CD4-positive, alpha-beta T cell treated with Interleukin-10 for 1 hour (primary cell): ENCODE measurements at regions not wholly inside any gene's neighbourhood (a gene's known extent, or its start where the extent isn't known, plus 50 kb on each side); places are given as distances from the start of the nearest gene placed in this dataset.

Source experiments
- DNase-seq: peaks from one replicate; pipeline ENCODE4 v3.0.0-alpha.2; 2020

DNA sequence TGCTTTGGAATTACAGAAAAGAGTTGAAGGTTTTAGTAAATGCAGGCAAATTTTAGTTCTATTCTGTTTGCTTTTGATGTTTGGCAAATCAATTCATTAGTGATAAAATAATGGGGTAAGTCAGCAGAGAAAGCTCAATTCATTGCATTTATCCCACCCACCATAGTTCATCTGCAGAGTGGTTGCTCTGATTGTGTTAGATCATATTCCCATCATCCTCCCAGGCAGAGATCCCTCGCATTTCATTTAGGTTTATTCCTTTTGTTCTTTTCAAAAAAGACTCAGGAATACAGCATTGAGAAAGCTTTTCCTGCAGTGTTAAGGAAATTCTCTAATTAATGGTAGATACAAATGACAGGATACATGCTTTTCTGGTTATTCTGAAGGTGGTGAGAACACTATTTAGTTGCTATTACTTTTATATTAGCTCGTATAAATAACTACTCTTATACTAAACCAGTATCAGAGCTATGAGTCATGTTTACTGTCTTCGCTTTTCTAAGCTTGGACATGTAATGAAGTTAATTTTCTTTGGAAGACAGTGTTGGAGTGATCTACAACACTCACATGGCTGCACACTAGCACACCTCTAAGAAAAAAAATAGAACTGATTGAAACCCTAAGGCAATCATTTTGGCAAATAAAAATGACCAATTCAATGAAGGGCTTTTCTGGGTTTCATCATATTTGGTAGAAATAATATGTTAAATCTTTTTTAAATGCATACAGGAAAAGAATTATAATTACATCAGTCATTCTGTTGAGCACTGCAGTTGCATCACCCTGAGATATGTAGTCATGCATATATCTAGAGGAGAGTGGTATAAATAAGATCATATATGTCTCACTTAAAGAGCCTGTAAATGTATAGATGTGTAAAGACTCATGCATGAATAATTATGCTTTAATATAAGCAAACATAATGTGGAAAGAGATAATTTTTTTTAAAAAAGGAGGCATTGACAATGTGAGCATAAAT is 351.6 kb downstream of the PCDH7 start:
- DNase-seq: no peak

DNA sequence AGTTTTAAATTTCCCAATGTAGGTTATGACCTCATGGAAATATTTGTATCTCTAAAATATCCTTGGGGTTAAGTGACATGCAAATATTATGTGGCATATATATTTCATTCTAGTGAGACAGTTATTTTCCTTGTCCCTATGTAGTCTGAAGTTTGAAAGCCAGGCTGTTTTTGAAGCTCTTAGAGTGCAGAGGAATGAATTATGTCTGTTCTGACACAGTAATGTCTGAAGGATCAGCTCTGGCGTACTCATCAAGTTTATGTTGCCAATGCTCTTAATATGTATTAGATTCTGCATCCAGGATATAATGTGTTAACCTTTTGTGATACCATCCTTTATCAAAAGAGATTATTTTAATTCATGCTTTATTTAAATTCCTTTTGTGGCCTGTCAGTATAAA is 355.8 kb downstream of the PCDH7 start:
- DNase-seq: no peak

DNA sequence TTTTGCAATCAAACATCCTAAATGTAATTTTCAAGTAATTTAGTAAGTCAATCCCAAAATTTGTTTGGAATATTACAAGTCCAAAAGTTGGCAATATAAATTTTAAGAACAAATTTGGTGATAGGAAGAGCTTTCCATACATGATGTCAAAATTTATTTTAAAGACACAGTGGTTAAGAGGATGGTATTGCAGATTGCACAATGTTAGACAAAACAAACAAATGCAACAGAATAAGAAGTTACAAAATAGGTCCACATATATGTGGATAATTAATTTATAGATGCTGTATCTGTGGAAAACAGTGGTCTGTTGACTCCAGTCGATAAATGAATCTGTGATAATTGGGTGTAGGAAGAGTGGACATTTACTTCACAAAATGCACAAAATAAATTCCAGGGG is 358.5 kb downstream of the PCDH7 start:
- DNase-seq: no peak

DNA sequence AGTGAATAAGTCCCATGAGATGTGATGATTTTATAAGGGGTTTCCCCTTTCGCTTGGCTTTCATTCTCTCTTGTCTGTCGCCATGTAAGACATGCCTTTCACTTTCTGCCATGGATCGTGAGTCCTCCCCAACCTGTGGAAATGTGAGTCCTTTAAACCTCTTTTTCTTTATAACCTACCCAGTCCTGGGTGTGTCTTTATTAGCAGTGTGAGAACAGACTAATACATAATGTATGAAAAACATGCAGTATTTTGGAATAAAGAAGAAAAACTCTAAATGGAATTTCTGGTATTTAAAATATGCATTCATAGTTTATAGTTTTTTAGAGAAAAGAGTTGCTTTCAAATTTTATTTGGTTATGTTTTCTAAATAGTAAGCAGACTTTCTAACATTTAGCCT is 360.7 kb downstream of the PCDH7 start:
- no peak for DNase-seq

DNA sequence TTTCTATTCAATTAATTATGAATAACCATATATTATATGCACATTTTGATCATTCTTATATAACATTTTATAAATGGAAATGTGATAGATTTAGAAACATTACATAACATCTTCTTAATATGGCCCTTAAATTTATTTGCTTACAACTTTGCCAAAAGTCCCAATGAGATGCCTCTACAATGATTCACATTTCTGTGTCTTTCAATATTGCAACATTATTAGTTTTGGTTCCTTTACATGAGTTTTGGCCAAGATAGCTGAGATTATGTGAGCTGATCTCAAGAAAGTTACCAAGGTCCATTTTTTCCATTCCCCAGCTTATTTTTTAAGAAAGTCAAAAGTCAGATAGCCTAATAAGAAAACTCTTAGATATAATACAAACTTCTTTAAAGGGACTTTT is 361.2 kb downstream of the PCDH7 start:
- DNase-seq: no peak

DNA sequence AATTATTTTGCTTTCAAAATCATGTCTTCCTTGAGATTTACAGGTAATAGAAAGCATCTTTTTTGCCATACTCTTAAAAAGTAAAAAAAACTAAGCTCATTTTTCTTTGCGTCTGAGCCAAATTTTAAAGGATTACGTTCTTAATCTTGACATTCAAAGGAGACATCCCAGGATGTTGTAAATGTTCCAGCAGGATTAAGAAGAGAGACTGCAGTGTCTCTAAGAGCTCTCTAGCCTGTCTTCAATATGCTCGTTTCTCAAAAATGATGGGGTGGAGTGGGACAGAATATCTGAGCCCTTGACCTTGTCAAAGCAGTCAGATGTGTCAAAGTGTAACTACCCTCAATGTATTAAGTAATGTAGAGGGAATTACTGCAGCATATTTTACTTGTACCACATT is 363.3 kb downstream of the PCDH7 start:
- DNase-seq: no peak

DNA sequence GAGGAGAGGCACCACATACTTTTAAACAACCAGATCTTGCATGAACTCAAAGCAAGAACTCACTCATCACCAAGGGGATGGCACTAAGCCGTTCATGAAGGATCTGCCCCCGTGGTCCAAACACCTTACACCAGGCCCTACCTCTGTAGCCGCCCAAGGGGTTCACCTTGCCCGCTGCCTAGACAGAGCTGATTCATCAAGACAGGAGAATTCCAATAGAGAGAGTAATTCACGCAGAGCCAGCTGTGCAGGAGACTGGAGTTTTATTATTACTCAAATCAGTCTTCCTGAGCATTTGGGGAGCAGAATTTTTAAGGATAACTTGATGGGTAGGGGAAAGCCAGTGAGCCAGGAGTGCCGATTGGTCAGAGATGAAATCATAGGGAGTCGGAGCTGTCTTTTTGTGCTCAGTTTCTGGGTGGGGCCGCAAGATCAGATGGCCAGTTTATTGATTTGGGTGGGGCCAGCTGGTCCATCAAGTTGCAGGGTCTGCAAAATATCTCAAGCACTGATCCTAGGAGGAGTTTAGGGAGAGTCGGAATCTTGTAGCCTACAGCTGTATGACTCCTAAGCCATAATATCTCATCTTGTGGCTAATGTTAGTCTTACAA is 364.7 kb downstream of the PCDH7 start:
- DNase-seq: no peak

DNA sequence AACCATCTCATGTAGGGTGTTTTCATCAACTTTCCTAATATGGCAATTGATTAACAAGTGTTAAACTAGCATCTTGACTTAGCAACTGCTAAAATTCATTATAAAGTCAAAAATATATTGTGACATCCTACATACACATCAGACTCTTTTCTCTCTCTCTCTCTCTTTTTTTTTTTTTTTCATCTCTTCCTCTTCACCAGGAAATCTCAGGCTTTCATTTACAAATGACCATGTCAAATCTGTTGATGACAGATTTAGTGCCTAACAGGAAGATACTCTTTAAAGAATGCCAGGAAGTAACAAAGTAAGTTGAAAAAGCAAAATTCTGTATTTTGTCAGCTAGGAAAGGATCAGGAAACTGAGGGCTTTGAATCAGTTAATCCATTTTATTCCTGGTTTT is 365.5 kb downstream of the PCDH7 start:
- no peak for DNase-seq

DNA sequence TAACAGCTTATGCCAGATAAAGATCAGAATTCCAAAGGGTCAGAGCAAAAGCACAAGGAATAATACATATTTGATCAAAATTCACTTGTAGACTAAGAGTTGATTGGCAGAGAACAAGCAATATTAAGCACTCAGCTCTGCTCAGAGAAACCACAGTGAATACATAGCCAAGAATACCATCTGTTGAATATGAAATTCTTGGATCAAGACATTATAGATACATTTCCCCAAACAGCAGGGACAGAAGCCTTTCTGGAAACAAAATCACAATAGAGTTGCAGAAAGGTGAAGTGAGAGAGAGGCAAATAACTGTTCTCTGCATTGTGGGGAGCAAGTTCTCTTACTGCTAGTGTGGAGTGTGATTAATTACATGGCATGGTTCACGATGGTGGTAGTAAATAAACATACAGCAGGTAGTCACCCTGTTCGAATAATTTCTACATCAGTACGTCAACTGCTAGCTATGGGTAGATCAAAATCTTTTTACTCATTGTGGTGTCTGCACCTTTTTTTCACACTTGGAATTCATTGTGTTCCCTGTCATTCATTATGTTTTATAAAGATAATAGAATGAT is 366.7 kb downstream of the PCDH7 start:
- no peak for DNase-seq

DNA sequence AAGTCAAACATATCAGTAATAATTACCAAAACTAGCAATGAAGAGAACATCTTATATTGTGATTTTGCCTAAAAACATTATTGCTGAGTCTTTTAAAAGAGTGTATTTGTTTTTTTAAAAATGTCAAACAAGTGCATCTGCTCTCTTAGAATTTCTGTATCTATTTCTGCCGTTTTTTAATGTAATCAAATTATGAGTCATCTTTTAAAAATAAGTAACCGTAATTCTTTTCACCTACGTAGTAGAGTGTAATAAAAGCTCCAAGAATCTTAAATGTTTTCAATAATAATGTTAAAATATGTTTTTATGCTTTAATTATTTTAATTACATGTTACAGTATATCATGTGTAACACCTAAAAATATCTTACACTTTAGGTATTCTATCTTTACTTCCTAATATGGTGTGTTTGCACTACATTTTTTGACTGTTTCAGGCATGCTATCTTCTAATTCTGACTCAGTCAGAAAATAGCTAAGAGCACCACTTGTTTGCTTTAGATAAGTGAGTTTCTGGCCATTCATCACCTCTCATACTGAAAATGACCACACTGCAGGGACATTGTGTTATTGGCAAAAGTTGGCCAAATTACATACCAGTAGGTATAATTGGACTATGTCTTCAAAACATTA is 368.5 kb downstream of the PCDH7 start:
- DNase-seq: no peak

DNA sequence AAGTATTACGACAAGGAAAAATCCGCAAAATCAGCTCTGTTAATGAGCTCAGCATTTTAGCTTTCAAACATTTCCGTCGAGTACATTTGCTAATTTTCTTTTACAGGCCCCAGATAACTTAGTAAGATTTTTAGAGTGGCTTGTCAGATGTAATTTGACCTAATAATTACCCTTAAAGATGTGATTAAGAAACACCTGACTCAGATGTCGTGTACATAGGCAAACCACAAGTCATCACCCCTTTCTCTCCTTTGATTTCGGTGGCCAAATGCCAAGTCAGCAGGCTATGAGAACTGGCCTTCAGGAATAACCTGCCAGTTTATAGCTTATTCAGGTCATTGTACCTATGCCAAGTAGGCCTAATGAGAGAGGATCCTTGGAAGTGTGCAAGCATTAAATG is 369.6 kb downstream of the PCDH7 start:
- DNase-seq: no peak

DNA sequence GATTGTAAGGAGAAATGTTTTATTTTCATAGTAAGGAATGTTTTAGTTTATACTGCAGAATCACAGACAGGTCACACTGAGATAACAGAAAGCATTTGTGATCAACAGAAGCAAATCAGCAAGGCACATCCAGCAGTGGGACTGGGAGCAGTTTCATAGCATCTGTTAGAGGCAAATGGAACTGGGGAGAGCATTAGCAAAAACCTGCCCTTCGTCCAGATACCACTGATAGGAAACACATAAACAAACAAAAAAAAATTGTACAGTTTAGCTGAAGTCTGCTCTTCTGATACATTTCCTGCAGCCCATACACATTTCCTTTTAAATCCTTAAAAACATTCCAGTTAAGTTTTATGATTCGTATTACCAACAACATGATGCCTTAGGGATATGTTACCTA is 374.3 kb downstream of the PCDH7 start:
- no peak for DNase-seq

DNA sequence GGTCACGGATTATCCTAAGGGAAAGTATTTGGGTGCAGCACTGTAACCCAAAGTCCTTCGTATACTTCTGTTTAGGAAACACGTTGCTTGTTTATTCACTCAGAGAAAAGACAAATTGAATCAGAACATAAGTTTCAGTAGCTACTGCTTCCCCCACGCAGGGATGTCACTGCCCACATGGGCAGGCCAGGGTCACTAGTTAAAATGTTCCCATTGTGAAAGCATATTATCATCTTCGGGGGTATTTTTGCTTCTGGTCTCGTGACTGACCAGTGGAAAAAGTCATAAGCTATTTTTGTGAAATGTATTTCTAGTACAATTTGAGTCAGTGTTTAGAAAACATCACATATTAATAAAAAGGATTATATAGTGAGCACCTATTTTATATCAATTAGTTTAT is 377.8 kb downstream of the PCDH7 start:
- DNase-seq: no peak

DNA sequence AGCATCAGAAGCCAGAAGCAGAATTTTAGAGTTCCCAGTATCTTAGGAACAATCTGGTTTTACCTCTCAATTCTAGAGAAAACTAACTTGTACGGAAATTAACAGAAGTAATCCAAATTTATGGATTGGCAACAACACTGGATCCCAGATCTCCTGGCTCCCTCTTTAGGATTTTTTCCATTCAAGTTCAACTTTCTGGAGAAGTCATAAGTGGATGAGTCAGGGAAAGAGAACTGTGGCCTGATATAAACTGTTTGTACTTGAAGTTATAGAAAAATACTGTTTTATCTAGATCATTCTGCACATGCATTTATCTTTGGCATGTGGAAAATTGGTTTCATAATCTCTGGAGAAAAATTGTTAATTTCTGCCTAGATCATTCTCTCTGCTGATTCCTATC is 380.4 kb downstream of the PCDH7 start:
- no peak for DNase-seq

DNA sequence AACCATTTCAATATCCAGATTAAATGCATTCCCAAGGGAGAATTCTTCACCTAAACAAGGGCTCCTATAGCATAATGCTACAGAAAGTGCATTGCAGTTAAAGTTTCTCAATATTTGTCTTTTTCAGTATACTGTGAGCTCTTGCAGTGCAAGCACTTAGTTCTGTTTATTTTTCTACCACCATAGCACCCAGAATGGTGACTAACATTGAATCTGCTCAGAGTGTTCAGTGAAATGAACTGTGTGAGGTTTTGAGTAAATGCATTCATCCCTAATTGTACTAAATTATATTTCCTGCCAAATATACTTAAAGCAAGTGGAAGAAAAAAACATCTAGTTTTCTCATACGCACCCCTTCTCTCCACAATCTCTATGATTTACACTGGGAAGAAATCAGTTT is 383.9 kb downstream of the PCDH7 start:
- no peak for DNase-seq

DNA sequence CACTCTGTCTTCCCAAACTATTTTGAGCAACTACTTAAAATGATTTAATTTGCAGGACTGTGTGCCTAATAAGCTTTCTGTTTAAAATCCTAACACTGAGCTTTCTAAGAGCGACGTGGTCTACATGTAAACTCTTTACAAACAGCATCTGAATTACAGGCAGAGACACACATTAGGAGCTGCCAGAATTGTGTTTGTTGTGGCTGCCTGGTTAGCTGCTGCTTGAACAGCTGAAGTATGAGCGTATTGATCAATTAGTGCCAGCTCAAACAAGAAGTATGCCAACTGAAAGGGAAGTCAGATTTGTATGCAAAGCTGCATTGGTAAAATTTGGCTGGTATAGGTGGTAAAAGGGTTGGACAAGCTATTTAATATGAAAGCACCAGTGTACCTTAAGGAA is 384.4 kb downstream of the PCDH7 start:
- DNase-seq: no peak

DNA sequence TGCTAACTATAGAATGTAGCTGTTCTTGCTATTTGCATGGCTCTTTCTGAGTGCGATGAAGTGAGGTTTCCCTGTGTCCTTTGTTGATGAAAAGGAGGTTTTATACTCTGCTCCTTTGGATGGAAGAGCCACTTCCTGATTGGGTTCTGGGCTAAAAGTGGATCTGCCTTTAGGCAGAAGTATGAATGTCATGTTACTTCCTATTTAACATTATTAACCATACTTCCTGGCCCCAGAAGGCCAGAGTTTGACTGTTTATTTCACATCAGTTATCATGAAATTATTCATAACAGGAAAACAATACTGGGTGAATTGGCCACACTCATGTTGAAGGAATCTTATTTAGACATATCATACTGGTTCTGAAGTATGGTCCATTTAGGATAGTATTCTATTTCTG is 386.2 kb downstream of the PCDH7 start:
- DNase-seq: no peak

DNA sequence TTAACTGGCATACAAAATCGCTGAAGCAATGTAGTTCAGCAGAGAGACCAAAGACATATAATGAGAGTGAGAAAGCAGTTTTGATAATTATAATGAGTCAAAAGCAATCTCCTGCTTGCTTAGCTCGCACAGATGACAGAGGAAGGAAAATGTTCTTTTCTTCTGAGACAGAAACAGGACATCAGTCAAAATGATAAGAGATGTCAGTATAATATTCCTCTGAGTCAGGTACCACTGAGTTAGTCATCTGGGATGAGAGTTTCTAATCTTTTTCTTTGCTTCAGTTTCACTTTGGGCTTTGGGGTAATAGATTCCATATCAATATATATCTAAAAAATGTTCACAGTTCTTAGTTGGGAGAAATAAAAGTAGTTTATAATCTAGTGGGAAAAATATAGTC is 387.2 kb downstream of the PCDH7 start:
- no peak for DNase-seq

DNA sequence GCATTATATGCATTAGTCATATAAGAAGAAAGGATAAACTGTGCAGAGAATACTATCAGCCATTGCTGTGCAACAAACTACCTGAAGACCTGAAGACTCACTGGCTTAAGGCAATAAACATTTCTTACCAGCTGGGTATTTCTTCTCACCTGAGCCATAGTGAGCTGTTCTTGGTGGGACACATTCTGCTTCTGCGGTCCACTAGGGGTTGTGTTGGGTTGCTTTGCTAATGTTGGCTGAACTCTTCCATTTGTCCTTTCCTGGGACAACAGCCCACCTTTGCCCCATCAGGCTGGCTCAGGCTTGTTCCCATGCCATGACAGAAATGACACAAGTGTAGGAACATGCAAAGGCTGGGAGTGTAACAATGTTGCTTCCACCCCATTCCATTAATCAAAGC is 388.6 kb downstream of the PCDH7 start:
- no peak for DNase-seq

DNA sequence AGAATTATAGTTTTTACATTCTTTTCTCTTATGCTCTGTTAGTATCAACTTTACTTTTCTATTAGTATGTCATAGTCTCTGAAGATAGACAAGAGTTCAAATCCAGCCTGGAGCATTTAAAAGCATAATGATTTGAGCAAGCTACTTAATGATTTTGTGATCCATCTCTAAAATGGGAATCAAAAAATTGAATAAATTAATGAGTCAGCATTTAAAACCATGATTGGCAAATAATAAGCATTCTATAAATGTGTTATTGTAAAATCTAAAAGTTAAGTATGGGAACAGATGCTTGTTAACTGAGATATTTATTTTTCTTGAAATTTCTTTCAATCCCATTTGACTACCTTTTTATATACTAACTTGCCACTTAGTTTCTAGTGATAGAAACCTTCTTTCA is 391.6 kb downstream of the PCDH7 start:
- DNase-seq: no peak

DNA sequence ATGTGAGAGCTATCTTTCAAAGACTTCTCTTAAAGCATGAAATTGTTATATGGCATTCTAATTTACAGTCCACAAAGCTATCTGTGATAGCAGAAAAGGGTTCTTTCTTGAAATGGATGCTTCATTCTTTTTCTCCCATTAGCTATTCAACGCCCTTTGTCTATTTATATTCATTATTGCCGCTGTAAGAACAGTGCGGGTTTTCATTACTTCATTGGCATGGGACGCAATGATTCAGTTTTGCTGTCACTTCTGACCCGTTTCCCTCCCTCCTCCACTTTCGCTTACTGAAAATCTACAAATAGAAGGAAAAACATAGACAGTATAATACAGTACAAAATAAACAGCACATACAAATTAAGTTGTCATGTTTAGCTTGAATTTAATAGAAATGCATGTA is 394.6 kb downstream of the PCDH7 start:
- DNase-seq: no peak

DNA sequence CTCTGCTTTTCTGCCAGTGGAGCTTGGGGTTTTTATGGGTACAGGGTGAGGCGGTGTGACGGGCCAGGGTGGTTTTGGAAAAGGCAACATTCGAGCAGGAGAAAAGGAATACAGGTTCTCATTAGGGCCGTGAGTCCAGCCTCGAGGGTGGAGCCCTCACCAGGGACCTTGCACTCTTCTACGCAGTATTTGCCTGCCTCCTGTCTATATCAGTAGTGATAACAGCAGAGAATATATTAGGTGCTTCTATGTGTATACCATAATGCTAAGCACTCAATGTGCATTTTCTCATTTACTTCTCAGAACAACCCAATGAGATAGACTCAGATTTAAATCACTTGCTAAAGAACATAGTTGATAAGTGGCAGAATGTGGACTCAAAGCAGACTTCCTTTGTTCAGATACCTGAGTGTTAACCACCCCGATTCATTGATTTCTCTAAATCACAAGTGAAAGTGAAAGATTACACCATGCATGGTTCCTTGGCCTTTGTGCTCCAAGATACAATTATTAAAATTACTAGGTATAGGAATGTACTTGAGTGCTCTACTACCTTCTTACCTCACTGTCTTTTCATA is 403.9 kb downstream of the PCDH7 start:
- DNase-seq: no peak

DNA sequence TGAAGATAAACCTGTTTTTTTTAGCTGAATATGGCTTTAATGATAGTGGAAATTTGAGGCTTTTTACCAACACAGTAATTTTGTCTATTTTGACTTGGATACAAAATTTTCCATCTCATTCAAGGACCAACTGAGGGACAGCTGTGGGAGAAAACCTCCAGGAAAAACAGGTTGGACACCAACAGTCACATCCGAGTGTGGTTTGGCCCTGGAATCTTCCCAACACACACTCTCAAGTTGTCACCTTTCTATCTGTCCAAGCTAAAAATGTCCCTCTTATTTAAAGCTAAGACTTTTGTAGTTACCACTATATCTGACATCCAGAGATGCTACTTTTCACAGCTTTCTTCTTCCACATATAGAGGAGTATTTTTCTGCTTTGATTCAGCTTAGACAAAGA is 404.9 kb downstream of the PCDH7 start:
- no peak for DNase-seq
